D721Med (cell line): ENCODE measurements at regions not wholly inside any gene's neighbourhood (a gene's known extent, or its start where the extent isn't known, plus 50 kb on each side); places are given as distances from the start of the nearest gene placed in this dataset.

Experiments
- DNase-seq: peaks from one replicate; pipeline ENCODE4 v3.0.0; 2011; ENCODE audit warnings: low spot score; ENCODE audit not compliant: insufficient read length
- FAIRE-seq: peaks from 2 replicates; lab custom pipeline; 2011; peaks lifted over from hg19 to GRCh38; lab: Jason Lieb, UNC
- TF ChIP-seq, protein P1 (sequence below): IDR thresholded peaks from 2 replicates; pipeline ENCODE4 v1.5.1; 2012; ENCODE audit warnings: mild to moderate bottlenecking, control low read depth; ENCODE audit not compliant: insufficient read depth; ENCODE audit errors: missing control alignments

DNA sequence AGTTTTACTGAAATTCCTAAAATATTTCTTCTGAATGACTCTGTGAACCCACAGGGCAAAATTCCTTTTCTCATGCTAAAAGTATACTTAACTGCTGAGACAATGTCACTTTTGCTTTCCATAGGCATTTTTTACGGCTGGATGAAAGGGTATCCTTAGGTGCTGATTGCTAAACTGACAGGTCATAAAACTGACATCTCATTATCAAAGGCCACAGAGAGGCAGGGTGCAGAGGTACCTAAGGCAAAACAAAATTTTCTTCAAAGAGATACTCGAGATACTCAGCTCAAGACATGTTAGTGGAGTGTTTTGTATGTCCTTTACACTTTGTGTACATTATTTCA is 62.0 kb upstream of the WDR75 start:
- TF ChIP-seq, protein P1, sequence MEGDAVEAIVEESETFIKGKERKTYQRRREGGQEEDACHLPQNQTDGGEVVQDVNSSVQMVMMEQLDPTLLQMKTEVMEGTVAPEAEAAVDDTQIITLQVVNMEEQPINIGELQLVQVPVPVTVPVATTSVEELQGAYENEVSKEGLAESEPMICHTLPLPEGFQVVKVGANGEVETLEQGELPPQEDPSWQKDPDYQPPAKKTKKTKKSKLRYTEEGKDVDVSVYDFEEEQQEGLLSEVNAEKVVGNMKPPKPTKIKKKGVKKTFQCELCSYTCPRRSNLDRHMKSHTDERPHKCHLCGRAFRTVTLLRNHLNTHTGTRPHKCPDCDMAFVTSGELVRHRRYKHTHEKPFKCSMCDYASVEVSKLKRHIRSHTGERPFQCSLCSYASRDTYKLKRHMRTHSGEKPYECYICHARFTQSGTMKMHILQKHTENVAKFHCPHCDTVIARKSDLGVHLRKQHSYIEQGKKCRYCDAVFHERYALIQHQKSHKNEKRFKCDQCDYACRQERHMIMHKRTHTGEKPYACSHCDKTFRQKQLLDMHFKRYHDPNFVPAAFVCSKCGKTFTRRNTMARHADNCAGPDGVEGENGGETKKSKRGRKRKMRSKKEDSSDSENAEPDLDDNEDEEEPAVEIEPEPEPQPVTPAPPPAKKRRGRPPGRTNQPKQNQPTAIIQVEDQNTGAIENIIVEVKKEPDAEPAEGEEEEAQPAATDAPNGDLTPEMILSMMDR = no peak
- no peak for FAIRE-seq
- no peak for DNase-seq

DNA sequence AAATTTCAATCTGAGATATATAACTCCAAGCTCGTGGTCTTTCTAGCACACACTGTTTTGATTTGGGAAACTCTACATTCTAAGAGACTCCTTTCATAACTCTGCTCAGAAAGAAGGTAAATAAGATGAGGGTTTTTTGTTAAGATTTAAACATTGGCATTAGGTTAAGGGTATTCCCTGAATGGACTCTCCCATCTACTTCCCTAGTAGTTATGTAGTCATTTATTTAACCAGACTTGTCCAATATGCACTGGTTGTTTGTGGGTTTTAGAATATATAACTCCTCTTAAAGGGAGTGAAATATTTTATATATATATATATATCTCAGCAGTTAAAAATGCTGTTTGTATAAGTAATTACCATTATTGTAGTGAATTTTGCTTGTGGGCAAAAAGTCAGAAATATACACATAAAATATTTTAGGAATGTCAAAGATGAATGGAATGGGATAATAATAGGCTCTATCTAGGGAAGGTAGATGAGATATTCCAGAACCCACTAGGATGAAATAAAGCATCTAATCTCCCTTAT is 61.5 kb upstream of the WDR75 start:
- TF ChIP-seq, protein P1 = no peak
- DNase-seq (no peak), FAIRE-seq (no peak)

DNA sequence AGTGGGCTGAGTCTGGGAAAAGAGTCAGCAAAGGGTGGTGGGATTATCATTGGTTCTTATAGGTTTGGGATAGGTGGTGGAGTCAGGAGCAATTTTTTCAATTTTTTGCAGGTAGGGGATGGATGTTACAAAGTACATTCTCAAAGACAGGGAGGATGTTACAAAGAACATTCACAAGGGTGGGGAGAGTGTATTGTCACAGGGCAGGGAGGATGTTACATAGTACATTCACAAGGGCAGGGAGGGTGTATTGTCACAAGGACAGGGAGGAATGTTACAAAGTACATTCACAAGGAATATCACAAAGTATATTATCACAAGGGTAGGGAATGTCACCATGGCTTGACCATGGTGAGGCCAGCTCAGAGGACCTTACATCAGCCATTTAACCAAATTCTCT is 58.6 kb upstream of the WDR75 start:
- TF ChIP-seq, protein P1 = no peak
- no peak for FAIRE-seq

DNA sequence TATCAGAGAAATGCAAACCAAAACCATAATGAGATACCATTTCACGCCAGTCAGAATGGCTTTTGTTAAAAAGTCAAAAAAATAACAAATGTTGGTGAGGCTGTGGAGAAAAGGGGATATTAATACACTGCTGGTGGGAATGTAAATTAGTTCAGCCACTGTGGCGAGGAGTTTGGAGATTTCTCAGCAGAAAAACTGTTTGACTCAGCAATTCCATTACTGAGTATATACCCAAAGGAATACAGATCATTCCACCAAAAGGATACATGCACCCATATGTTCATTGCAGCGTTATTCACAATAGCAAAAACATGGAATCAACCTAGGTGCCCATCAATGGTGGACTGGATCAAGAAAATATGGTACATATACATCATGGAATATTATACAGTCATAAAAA is 54.5 kb upstream of the WDR75 start:
- FAIRE-seq (no peak), DNase-seq (no peak)
- TF ChIP-seq, protein P1 = no peak

More for the DNA sequence above, 58.6 kb upstream of the WDR75 start:
- DNase-seq = no peak

DNA sequence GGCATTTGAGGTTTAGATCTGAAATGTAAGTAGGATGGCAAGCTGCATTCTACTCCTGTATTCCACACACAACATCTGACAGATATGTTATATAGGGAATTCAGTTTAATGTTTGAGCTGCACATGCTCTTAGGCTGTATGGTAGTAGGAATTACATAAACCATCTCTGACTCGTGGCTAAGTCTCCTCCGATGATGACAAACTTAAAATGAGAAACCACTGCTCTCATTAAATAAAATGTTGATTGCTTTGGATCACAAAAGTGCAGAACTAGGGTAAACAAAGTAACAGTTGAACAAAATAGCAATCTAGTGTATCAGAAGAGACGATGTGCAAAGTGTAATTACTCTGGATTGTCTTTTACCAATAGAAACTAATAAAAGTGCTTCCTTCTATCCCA is 50.1 kb upstream of the WDR75 start:
- no peak for DNase-seq
- no peak for FAIRE-seq
- TF ChIP-seq, protein P1 = no peak
